Ishikawa (cell line): ENCODE measurements at regions not wholly inside any gene's neighbourhood (a gene's known extent, or its start where the extent isn't known, plus 50 kb on each side); places are given as distances from the start of the nearest gene placed in this dataset.

ENCODE experiments used
- CEBPB ChIP-seq: IDR thresholded peaks from 2 replicates; pipeline ENCODE4 v1.6.1; 2012
- FOXM1 ChIP-seq: IDR thresholded peaks from 2 replicates; pipeline ENCODE4 v1.6.1; 2012; ENCODE audit warnings: low read depth, borderline replicate concordance
- RAD21 ChIP-seq: IDR thresholded peaks from 2 replicates; pipeline ENCODE4 v1.6.1; 2012; ENCODE audit warnings: low read depth
- TAF1 ChIP-seq: IDR thresholded peaks from 2 replicates; pipeline ENCODE4 v1.6.1; 2012; ENCODE audit warnings: low read depth, mild to moderate bottlenecking
- TCF12 ChIP-seq: IDR thresholded peaks from 2 replicates; pipeline ENCODE4 v1.6.1; 2012; ENCODE audit warnings: low read depth
- YY1 ChIP-seq: IDR thresholded peaks from 2 replicates; pipeline ENCODE4 v1.6.1; 2012; ENCODE audit warnings: low read depth
- TF ChIP-seq, protein P1 (sequence below): IDR thresholded peaks from 2 replicates; pipeline ENCODE4 v1.6.1; 2012; ENCODE audit warnings: low read depth, mild to moderate bottlenecking
- TF ChIP-seq, protein P2 (sequence below): IDR thresholded peaks from 2 replicates; pipeline ENCODE4 v1.6.1; 2012
- TF ChIP-seq, protein P3 (sequence below): IDR thresholded peaks from 2 replicates; pipeline ENCODE4 v1.6.1; 2012

DNA sequence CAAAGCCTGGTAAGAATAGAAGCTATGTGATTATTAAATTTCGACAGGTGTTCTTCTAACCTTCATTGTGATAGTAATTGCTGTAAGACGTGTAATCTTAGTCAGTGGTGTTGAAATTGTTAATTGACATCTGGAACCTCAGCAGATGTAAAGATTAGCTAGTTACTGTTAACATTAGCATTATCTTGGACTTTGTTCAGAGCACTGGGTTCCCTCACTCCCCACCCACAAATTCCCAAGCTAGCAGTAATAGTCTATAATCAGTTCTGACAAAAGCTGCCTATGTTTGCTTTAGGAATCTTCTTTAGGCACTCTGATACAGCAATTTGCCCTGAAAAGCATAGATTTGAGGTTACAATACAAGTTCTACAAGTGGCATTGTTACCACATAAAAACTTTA is 233.7 kb downstream of the EN1 start:
- TF ChIP-seq TAF1 (no peak), RAD21 (no peak), CEBPB (no peak), YY1 (no peak), TCF12 (no peak), FOXM1 (no peak)
- TF ChIP-seq, protein P1, sequence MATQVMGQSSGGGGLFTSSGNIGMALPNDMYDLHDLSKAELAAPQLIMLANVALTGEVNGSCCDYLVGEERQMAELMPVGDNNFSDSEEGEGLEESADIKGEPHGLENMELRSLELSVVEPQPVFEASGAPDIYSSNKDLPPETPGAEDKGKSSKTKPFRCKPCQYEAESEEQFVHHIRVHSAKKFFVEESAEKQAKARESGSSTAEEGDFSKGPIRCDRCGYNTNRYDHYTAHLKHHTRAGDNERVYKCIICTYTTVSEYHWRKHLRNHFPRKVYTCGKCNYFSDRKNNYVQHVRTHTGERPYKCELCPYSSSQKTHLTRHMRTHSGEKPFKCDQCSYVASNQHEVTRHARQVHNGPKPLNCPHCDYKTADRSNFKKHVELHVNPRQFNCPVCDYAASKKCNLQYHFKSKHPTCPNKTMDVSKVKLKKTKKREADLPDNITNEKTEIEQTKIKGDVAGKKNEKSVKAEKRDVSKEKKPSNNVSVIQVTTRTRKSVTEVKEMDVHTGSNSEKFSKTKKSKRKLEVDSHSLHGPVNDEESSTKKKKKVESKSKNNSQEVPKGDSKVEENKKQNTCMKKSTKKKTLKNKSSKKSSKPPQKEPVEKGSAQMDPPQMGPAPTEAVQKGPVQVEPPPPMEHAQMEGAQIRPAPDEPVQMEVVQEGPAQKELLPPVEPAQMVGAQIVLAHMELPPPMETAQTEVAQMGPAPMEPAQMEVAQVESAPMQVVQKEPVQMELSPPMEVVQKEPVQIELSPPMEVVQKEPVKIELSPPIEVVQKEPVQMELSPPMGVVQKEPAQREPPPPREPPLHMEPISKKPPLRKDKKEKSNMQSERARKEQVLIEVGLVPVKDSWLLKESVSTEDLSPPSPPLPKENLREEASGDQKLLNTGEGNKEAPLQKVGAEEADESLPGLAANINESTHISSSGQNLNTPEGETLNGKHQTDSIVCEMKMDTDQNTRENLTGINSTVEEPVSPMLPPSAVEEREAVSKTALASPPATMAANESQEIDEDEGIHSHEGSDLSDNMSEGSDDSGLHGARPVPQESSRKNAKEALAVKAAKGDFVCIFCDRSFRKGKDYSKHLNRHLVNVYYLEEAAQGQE, result no peak
- TF ChIP-seq, protein P2, sequence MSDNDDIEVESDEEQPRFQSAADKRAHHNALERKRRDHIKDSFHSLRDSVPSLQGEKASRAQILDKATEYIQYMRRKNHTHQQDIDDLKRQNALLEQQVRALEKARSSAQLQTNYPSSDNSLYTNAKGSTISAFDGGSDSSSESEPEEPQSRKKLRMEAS, result no peak
- TF ChIP-seq, protein P3, sequence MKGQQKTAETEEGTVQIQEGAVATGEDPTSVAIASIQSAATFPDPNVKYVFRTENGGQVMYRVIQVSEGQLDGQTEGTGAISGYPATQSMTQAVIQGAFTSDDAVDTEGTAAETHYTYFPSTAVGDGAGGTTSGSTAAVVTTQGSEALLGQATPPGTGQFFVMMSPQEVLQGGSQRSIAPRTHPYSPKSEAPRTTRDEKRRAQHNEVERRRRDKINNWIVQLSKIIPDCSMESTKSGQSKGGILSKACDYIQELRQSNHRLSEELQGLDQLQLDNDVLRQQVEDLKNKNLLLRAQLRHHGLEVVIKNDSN, result no peak
